GM23338 (cell line): ENCODE measurements at regions not wholly inside any gene's neighbourhood (a gene's known extent, or its start where the extent isn't known, plus 50 kb on each side); places are given as distances from the start of the nearest gene placed in this dataset.

Experiments used
- ATAC-seq: fragments of 200-7000 bp; cut with Tn5 transposase; 3 replicates; pipeline ENCODE4 v1.9.1; 2020
- DNase-seq: peaks from one replicate; pipeline ENCODE4 v3.0.0-alpha.2; 2015; ENCODE audit warnings: low spot score
- H2AFZ ChIP-seq: fragments of 200-600 bp; sonication (generic); 2 replicates; pipeline ENCODE4 v1.8.0; 2016; ENCODE audit warnings: antibody characterized with exemption, mild to moderate bottlenecking, moderate library complexity
- H3F3A ChIP-seq: fragments of 200-600 bp; sonication (generic); replicated peaks from 2 replicates; pipeline ENCODE4 v1.8.0; 2017; ENCODE audit warnings: antibody characterized with exemption, mixed run types, low read depth
- H3K27ac ChIP-seq: fragments of 200-600 bp; sonication (generic); 2 replicates; pipeline ENCODE4 v1.6.1; 2016; ENCODE audit warnings: low read depth
- H3K27me3 ChIP-seq: fragments of 200-600 bp; sonication (generic); 2 replicates; pipeline ENCODE4 v1.8.0; 2016; ENCODE audit warnings: mild to moderate bottlenecking, mixed run types, moderate library complexity; ENCODE audit not compliant: insufficient read depth
- H3K36me3 ChIP-seq: fragments of 200-600 bp; sonication (generic); 2 replicates; pipeline ENCODE4 v1.8.0; 2016; ENCODE audit warnings: mild to moderate bottlenecking; ENCODE audit not compliant: insufficient read depth
- H3K4me1 ChIP-seq: fragments of 200-600 bp; sonication (generic); 2 replicates; pipeline ENCODE4 v1.8.0; 2016; ENCODE audit warnings: mild to moderate bottlenecking, moderate library complexity; ENCODE audit not compliant: insufficient read depth
- H3K4me2 ChIP-seq: fragments of 200-600 bp; sonication (generic); 2 replicates; pipeline ENCODE4 v1.7.1; 2017; ENCODE audit warnings: mixed run types
- H3K4me3 ChIP-seq: fragments of 200-600 bp; sonication (generic); 2 replicates; pipeline ENCODE4 v1.6.1; 2016; ENCODE audit warnings: mixed run types
- H3K79me2 ChIP-seq: fragments of 200-600 bp; sonication (generic); replicated peaks from 2 replicates; pipeline ENCODE4 v1.8.0; 2017; ENCODE audit warnings: mild to moderate bottlenecking; ENCODE audit not compliant: insufficient read depth
- H3K9me2 ChIP-seq: fragments of 200-600 bp; sonication (generic); 2 replicates; pipeline ENCODE4 v1.8.0; 2017; ENCODE audit not compliant: insufficient read depth
- H4K20me1 ChIP-seq: fragments of 200-600 bp; sonication (generic); replicated peaks from 2 replicates; pipeline ENCODE4 v1.8.0; 2017; ENCODE audit warnings: mild to moderate bottlenecking; ENCODE audit not compliant: insufficient read depth
- H3K27ac Mint-ChIP-seq: 2 replicates; pipeline ENCODE4 v1.8.0; 2020; ENCODE audit warnings: inconsistent platforms, mild to moderate bottlenecking, moderate library complexity, mixed read lengths
- H3K27me3 Mint-ChIP-seq: 3 replicates; pipeline ENCODE4 v1.8.0; 2022; ENCODE audit warnings: low read depth, mild to moderate bottlenecking, moderate library complexity, mixed read lengths, inconsistent platforms; ENCODE audit not compliant: insufficient read depth, poor library complexity
- H3K36me3 Mint-ChIP-seq: 3 replicates; pipeline ENCODE4 v1.8.0; 2021; ENCODE audit warnings: low read depth, mild to moderate bottlenecking, inconsistent platforms, moderate library complexity, mixed read lengths
- H3K4me1 Mint-ChIP-seq: 3 replicates; pipeline ENCODE4 v1.8.0; 2020; ENCODE audit warnings: mild to moderate bottlenecking, inconsistent platforms, mixed read lengths
- H3K4me3 Mint-ChIP-seq: 3 replicates; pipeline ENCODE4 v1.8.0; 2021; ENCODE audit warnings: moderate library complexity, mild to moderate bottlenecking, inconsistent platforms, mixed read lengths
- H3K9me3 Mint-ChIP-seq: 3 replicates; pipeline ENCODE4 v1.8.0; 2020; ENCODE audit warnings: moderate library complexity, mild to moderate bottlenecking, inconsistent platforms, mixed read lengths
- CREB1 ChIP-seq: fragments of 250-450 bp; sonication (Bioruptor Pico); IDR thresholded peaks from 2 replicates; pipeline ENCODE4 v1.5.0; 2020; ENCODE audit warnings: low read depth, mild to moderate bottlenecking, moderate library complexity
- CTCF ChIP-seq, 2 experiments: fragments of 200-600 bp in 1 of 2; sonication (generic) in 1 of 2; conservative IDR thresholded peaks; 2 replicates each; pipeline versions ENCODE4 v1.5.1 to v1.6.1; 2016 to 2017; ENCODE audit warnings: antibody characterized with exemption in 2 of 2, low read depth in 2 of 2, mild to moderate bottlenecking in 2 of 2, moderate library complexity in 1 of 2
- ETS1 ChIP-seq: IDR thresholded peaks from 2 replicates; pipeline ENCODE4 v1.6.1; 2016; ENCODE audit warnings: antibody characterized with exemption
- EZH2 ChIP-seq: fragments of 200-600 bp; sonication (generic); IDR thresholded peaks from one replicate; pipeline ENCODE4 v1.8.0; 2017; ENCODE audit warnings: antibody characterized with exemption, mild to moderate bottlenecking, low read depth; ENCODE audit not compliant: unreplicated experiment
- EZH2phosphoT487 ChIP-seq: fragments of 200-600 bp; sonication (generic); IDR thresholded peaks from one replicate; pipeline ENCODE4 v1.8.1; 2018; ENCODE audit warnings: antibody characterized with exemption; ENCODE audit not compliant: unreplicated experiment
- JUNB ChIP-seq: IDR thresholded peaks from one replicate; pipeline ENCODE4 v1.6.1; 2016; ENCODE audit warnings: antibody characterized with exemption; ENCODE audit not compliant: unreplicated experiment
- POLR2AphosphoS5 ChIP-seq: IDR thresholded peaks from 2 replicates; pipeline ENCODE4 v1.6.1; 2016; ENCODE audit warnings: antibody characterized with exemption, low read depth
- REST ChIP-seq: IDR thresholded peaks from one replicate; pipeline ENCODE4 v1.6.1; 2018; ENCODE audit warnings: antibody characterized with exemption; ENCODE audit not compliant: unreplicated experiment
- STAT1 ChIP-seq: IDR thresholded peaks from one replicate; pipeline ENCODE4 v1.6.1; 2016; ENCODE audit warnings: antibody characterized with exemption; ENCODE audit not compliant: unreplicated experiment
- ZNF114 ChIP-seq: fragments of 250-450 bp; sonication (Bioruptor Pico); IDR thresholded peaks from 2 replicates; pipeline ENCODE4 v1.5.0; 2020; ENCODE audit warnings: mild to moderate bottlenecking, moderate library complexity
- ZNF462 ChIP-seq: fragments of 250-450 bp; sonication (Bioruptor Pico); IDR thresholded peaks from 2 replicates; pipeline ENCODE4 v1.5.0; 2020; ENCODE audit warnings: mild to moderate bottlenecking, moderate library complexity

GRCh38 chr7:36039243-36039642, 113.8 kb upstream of the EEPD1 start:
- H2AFZ ChIP-seq: no peak overlapping the region
- no peaks in the 10 kb centered on the region for H3K36me3 ChIP-seq
- H3K4me2 ChIP-seq: no peak overlapping the region
- no peaks in the 10 kb centered on the region for H3K9me2 ChIP-seq
- no peaks in the 10 kb centered on the region for H3F3A ChIP-seq
- H3K4me1 Mint-ChIP-seq: peaks cover 16% of the 10 kb centered on the region
- no peak for DNase-seq
- no peaks in the 10 kb centered on the region for H3K79me2 ChIP-seq
- no peak overlapping the region for H3K4me3 ChIP-seq
- no peaks in the 10 kb centered on the region for H4K20me1 ChIP-seq
- TF ChIP-seq CTCF (conservative IDR thresholded peaks at IDR 0.05; ENCODE audit: low read depth in 2 of 2) (no peak), EZH2phosphoT487 (no peak), ZNF114 (CRISPR knock-in tag) (no peak), ETS1 (no peak), JUNB (no peak), ZNF462 (CRISPR knock-in tag) (no peak), REST (no peak), STAT1 (no peak), CREB1 (CRISPR knock-in tag) (no peak), EZH2 (no peak), POLR2AphosphoS5 (no peak)
- H3K27me3 ChIP-seq: no peaks in the 10 kb centered on the region
- no peak for ATAC-seq
- H3K27ac Mint-ChIP-seq: no peak overlapping the region
- peaks cover 13% of the 10 kb centered on the region for H3K4me1 ChIP-seq
- H3K9me3 Mint-ChIP-seq: no peaks in the 10 kb centered on the region; the same call in 1 of the 3 replicates
- no peak overlapping the region; the same call in 2 of the 3 replicates for H3K4me3 Mint-ChIP-seq
- H3K27me3 Mint-ChIP-seq: peaks cover 7% of the 10 kb centered on the region
- no peak overlapping the region for H3K27ac ChIP-seq
- no peaks in the 10 kb centered on the region; the same call in 2 of the 3 replicates for H3K36me3 Mint-ChIP-seq
